GM12874 (cell line): ENCODE measurements at regions not wholly inside any gene's neighbourhood (a gene's known extent, or its start where the extent isn't known, plus 50 kb on each side); places are given as distances from the start of the nearest gene placed in this dataset.
A peak's percentile ranks its signal among the peaks of the same experiment; 100 is the strongest.

Source experiments
- CTCF ChIP-seq: IDR thresholded peaks from 2 replicates; pipeline ENCODE4 v1.5.1; 2011; ENCODE audit warnings: low read depth, mild to moderate bottlenecking, control low read depth, low read length, moderate library complexity; ENCODE audit not compliant: insufficient read depth

- no peak for TF ChIP-seq CTCF
Observed at GRCh38 chr14:101623685-101624444, 62.6 kb downstream of the DIO3 start.

- no peak for TF ChIP-seq CTCF
Observed at GRCh38 chr14:101624536-101624935, 63.2 kb downstream of the DIO3 start.

GRCh38 chr14:101625336-101626097, 64.2 kb downstream of the DIO3 start:
- no peak for TF ChIP-seq CTCF

- TF ChIP-seq CTCF, result no peak
Observed at GRCh38 chr14:101626331-101626730, 65.0 kb downstream of the DIO3 start.

- no peak for TF ChIP-seq CTCF
Observed at GRCh38 chr14:101627915-101628262, 66.6 kb downstream of the DIO3 start.

- peak; percentile 96 for TF ChIP-seq CTCF
Observed at GRCh38 chr14:101628471-101628966, 67.2 kb downstream of the DIO3 start.

- no peak for TF ChIP-seq CTCF
Observed at GRCh38 chr14:101628975-101629374, 67.7 kb downstream of the DIO3 start.
